CMK (cell line): ENCODE measurements at regions not wholly inside any gene's neighbourhood (a gene's known extent, or its start where the extent isn't known, plus 50 kb on each side); places are given as distances from the start of the nearest gene placed in this dataset.
"Not testable (repeated sequence)": the region's sequence is repeated elsewhere in the genome, so short reads cannot be mapped to it uniquely, and the experiment has no call there.

Experiments used
- DNase-seq: peaks from one replicate; pipeline ENCODE4 v3.0.0-alpha.2; 2010; ENCODE audit warnings: low read depth

GRCh38 chr7:8809320-8809719, 375.9 kb downstream of the NXPH1 start:
- DNase-seq: no peak

- DNase-seq: no peak
Observed at GRCh38 chr7:8817448-8818036, 384.1 kb downstream of the NXPH1 start.

- DNase-seq: no peak
Observed at GRCh38 chr7:8818406-8818805, 385.0 kb downstream of the NXPH1 start.

- no peak for DNase-seq
Observed at GRCh38 chr7:8822595-8822994, 389.2 kb downstream of the NXPH1 start.

- DNase-seq: no peak
Observed at GRCh38 chr7:8823486-8823885, 390.1 kb downstream of the NXPH1 start.

- DNase-seq: no peak
Observed at GRCh38 chr7:8827329-8827728, 393.9 kb downstream of the NXPH1 start.

- DNase-seq: no peak
Observed at GRCh38 chr7:8829100-8829499, 395.7 kb downstream of the NXPH1 start.

GRCh38 chr7:8831376-8831775, 398.0 kb downstream of the NXPH1 start:
- DNase-seq: no peak

GRCh38 chr7:8833355-8833754, 399.9 kb downstream of the NXPH1 start:
- DNase-seq: no peak

- DNase-seq: no peak
Observed at GRCh38 chr7:8841171-8841570, 407.8 kb downstream of the NXPH1 start.

- DNase-seq: no peak
Observed at GRCh38 chr7:8871716-8872115, 438.3 kb downstream of the NXPH1 start.

GRCh38 chr7:8881916-8882315, 448.5 kb downstream of the NXPH1 start:
- DNase-seq: no peak

- no peak for DNase-seq
Observed at GRCh38 chr7:8885480-8886000, 452.1 kb downstream of the NXPH1 start.

GRCh38 chr7:8890346-8890745, 456.9 kb downstream of the NXPH1 start:
- DNase-seq: not testable (repeated sequence)

GRCh38 chr7:8893775-8894174, 460.4 kb downstream of the NXPH1 start:
- no peak for DNase-seq

- no peak for DNase-seq
Observed at GRCh38 chr7:8906396-8907075, 473.1 kb downstream of the NXPH1 start.

GRCh38 chr7:8908889-8909288, 475.5 kb downstream of the NXPH1 start:
- DNase-seq: no peak

GRCh38 chr7:8913682-8914081, 480.3 kb downstream of the NXPH1 start:
- no peak for DNase-seq

GRCh38 chr7:8921807-8922206, 488.4 kb downstream of the NXPH1 start:
- DNase-seq: no peak

GRCh38 chr7:8922726-8923125, 489.3 kb downstream of the NXPH1 start:
- no peak for DNase-seq

- no peak for DNase-seq
Observed at GRCh38 chr7:8923164-8923806, 489.9 kb downstream of the NXPH1 start.

- no peak for DNase-seq
Observed at GRCh38 chr7:8931906-8932646, 498.7 kb downstream of the NXPH1 start.

- DNase-seq: no peak
Observed at GRCh38 chr7:8932751-8933150, 499.3 kb downstream of the NXPH1 start.
